ENCODE measurements at regions not wholly inside any gene's neighbourhood (a gene's known extent, or its start where the extent isn't known, plus 50 kb on each side); places are given as distances from the start of the nearest gene placed in this dataset.
"Not testable (repeated sequence)": the region's sequence is repeated elsewhere in the genome, so short reads cannot be mapped to it uniquely, and the experiment has no call there.

DNA sequence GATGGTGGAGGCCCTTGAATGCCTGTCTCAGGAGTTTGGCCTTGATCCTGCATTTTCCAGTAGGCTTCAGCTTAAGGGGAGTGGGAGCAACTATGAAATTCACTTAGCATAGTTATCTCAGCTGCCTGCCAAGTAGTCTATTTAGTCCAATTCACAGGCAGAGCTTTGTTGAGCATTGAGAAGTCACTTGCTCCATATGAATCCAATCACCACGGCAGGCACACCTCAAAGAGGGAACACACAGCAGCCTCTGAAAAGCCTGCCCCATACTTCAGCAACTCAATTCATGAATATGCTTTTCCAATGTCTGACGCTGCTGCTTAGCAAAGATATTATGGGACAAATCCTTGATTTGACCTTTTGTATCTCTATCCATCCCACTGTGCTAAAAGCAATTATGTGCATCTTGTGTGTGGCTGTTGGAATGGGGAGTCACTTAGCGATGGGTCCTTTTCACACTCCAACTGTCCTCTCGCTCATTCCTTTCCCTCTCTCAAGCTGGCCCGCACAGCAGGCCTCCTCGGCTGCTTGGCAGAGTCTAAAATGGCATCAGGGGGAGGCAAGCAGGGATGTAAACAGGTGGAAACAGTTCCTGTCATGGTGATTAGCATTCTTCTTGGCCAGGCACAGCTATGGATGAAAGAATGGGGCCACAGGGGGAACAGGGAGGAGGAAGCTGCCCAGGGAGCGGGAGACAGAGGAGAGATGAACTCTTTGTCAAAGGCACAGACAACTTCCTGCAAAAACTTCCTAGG is 56.0 kb upstream of the LRPPRC start:
- DNase-seq, result no peak

DNA sequence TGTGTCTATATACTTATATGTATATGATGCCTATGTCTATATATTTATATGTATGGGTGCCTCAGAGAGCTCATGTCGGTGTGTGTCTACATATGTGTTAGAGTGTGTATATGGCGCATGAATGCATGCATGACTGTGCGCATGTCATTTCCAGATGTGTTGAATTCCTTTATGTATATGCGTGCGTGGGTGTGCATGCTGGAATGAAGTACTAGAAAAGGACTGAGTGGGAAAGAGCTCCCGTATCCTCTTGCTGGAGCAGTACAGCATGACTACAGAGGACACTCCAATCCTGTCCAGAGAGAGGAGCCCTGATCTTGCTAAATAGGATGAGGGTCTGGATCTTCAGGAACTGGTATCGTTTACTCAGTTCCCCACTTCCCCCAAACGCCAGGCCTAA is 56.8 kb upstream of the LRPPRC start:
- no peak for DNase-seq

GRCh38 chr2:44053052-44053451 is 57.3 kb upstream of the LRPPRC start:
- DNase-seq, result no peak

DNA sequence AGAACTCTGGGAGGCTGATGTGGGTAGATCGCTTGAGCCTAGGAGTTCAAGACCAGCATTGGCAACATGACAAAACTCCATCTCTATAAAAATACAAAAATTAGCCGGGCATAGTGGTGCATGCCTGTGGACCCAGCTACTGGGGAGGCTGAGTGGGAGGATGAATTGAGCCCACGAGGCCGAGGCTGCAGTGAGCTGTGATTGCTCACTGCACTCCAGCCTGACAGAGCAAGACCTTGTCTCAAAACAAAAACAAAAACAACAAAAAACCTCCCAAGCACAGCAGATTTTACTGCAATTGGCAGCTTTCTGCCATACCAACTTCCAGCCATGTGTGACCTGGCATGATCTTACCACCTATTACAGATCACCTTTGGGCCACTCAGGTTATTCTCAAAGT is 57.7 kb upstream of the LRPPRC start:
- no peak for DNase-seq

DNA sequence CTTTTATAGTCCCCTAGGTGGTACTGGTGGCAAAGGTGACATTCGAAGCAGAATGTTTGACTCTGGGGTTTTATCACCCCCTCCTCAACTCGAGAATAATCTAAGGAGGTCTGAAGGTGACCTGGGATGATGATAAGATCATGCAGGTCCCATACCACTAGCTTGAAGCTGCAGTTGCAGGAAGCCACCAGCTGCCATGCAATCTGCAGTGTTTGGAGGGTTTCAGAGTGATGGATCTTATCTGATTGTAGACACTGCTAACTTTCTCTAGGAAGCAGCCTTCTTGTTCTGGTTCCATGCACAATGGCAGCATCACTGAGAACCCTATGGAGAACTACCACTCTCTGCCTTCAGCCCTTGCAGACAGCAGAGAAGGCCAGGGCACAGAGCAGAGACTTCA is 59.4 kb upstream of the LRPPRC start:
- no peak for DNase-seq

DNA sequence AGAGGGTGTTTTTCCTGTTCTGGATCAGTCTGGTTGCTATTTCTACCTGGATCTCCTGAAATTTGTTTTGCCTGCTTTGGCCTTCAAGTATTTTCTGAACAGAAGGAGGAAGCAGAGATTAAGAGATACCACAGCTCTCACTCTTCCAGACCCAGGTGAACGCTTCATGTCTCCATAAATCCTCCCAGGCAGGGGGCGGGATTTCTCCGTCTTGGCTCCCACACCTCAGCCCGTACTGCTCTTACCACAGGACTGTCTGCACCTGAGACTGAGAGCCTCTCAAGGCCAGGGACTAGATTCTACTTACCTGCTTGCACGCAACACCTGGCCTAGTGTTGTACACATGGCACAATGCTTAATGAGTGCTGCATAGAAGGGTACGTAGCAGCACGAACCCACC is 59.9 kb upstream of the LRPPRC start:
- no peak for DNase-seq

- no peak for DNase-seq
Observed at GRCh38 chr2:44056947-44057346, 61.2 kb upstream of the LRPPRC start.

GRCh38 chr2:44060286-44060685 is 64.5 kb upstream of the LRPPRC start:
- DNase-seq, result not testable (repeated sequence)

DNA sequence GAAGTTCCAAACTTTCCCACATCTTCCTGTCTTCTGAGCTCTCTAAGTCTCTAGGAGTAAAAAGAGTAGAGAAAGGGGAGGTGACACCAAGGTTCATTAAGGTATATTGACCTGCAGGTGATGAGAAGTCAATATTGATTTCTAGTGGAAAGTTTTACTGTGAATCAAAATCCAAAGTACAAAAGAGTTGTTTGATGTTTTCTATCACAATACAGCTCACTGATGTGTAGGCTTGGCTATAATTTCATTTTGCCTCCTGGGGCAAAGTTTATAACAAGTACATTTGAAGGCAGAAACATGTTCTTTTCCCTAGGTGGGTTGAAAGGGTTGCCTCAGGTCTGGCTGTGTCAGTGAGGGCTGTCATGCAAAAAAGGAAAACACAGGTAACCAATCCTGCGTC is 65.2 kb upstream of the LRPPRC start:
- DNase-seq, result no peak

DNA sequence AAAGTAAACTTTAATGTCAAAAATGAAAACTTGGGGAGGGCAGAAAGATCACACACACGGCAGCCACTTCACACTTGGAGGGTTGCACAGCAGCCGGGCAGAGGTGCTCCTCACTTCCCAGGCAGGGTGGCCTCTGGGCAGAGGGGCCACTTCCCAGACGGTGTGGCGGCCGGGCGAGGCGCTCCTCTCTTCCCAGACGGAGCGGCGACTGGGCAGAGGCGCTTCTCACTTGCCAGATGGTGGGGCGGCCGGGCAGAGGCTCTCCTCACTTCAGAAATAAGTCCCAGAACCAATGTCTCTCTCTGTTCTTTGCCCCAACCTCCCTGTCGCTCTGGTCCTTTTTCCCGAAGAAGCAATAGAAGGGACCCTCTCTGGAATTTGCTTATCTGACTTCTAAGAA is 65.7 kb upstream of the LRPPRC start:
- no peak for DNase-seq

DNA sequence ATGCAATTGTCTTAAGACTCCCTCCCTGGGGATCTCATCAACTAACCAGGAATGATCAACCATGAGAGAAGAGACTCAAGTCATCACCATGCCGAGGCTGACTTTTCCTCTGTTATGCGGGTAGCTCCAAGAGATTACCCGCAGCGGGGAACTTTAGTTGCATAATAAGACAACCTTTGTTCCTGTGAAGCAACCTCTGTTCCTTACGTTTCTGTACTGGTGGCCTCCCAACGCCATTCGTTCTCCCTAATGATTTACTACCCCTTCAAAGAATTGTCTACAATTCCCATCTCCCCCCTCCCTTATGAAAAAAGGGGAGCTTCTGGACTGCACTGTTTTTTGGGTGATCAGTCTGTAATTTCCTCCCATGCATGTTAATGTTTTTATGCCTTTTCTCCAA is 66.1 kb upstream of the LRPPRC start:
- no peak for DNase-seq

- no peak for DNase-seq
Observed at GRCh38 chr2:44063033-44063432, 67.2 kb upstream of the LRPPRC start.

GRCh38 chr2:44064281-44064680 is 68.5 kb upstream of the LRPPRC start:
- not testable (repeated sequence) for DNase-seq

DNA sequence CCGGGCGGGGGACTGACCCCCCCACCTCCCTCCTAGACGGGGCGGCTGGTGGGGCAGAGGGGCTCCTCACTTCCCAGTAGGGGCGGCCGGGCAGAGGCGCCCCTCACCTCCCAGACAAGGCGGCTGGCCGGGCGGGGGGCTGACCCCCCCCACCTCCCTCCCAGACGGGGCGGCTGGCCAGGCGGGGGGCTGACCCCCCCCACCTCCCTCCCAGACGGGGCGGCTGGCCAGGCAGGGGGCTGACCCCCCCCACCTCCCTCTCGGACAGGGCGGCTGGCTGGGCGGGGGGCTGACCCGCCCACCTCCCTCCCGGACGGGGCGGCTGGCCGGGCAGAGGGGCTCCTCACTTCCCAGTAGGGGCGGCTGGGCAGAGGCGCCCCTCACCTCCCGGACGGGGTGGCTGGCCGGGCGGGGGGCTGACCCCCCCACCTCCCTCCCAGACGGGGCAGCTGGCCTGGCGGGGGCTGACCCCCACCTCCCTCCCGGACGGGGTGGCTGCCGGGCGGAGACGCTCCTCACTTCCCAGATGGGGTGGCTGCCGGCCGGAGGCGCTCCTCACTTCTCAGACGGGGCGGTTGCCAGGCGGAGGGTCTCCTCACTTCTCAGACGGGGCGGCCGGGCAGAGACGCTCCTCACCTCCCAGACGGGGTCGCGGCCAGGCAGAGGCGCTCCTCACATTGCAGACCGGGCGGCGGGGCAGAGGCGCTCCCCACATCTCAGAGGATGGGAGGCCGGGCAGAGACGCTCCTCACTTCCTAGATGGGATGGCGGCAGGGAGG is 71.4 kb upstream of the LRPPRC start:
- not testable (repeated sequence) for DNase-seq

DNA sequence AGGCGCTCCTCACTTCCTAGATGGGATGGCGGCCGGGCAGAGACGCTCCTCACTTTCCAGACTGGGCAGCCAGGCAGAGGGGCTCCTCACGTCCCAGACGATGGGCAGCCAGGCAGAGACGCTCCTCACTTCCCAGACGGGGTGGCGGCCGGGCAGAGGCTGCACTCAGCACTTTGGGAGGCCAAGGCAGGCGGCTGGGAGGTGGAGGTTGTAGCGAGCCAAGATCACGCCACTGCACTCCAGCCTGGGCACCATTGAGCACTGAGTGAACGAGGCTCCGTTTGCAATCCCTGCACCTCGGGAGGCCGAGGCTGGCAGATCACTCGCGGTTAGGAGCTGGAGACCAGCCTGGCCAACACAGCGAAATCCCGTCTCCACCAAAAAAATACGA is 72.0 kb upstream of the LRPPRC start:
- not testable (repeated sequence) for DNase-seq

DNA sequence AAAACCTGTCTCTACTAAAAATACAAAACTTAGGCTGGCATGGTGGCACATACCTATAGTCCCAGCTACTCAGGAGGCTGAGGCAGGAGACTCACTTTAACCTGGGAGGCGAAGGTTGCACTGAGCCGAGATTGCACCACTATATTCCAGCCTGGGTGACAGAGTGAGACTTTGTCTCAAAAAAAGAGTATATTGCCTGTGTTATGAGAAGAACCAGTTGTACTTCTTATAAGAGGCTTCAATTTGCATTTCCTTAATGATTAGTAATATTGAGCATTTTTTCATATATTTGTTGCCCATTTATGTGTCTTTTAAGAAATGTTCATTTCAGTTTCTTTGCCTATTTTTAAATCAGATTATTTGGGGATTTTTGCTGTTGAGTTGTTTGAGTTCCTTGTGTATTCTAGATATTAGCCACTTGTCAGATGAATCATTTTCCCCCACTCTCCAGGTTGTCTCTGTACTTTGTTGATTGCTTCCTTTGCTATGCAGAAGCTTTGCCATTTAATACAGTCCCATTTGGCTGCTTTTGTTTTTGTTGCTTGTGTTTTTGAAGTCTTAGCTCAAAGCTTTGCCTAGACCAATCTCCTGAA is 75.8 kb upstream of the LRPPRC start:
- DNase-seq, result no peak

- DNase-seq, result not testable (repeated sequence)
Observed at GRCh38 chr2:44073667-44074066, 77.9 kb upstream of the LRPPRC start.

GRCh38 chr2:44074795-44075194 is 79.0 kb upstream of the LRPPRC start:
- not testable (repeated sequence) for DNase-seq

GRCh38 chr2:44075541-44075940 is 79.8 kb upstream of the LRPPRC start:
- no peak for DNase-seq

GRCh38 chr2:44077942-44078511 is 82.2 kb upstream of the LRPPRC start:
- DNase-seq, result no peak

GRCh38 chr2:44079686-44080085 is 83.9 kb upstream of the LRPPRC start:
- DNase-seq, result no peak

- DNase-seq, result no peak
Observed at GRCh38 chr2:44083054-44083453, 85.6 kb upstream of the PPM1B start.

DNA sequence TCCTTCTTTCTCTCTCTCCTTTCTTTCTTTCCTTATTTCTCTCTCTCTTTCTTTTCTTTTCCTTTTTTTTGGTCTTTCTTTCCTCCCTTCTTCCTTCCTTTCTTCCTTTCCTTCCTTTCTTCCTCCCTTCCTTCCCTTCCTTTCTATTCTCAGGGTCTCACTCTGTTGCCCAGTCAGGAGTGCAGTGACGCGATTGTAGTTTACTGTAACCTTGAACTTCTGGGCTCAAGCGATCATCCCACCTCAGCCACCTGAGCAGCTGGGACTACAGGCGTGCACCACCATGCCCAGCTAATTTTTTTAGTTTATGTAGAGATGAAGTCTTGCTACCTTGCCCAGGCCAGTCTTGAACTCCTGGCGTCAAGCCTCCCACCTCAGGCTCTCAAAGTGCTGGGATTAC is 83.8 kb upstream of the PPM1B start:
- DNase-seq, result no peak

DNA sequence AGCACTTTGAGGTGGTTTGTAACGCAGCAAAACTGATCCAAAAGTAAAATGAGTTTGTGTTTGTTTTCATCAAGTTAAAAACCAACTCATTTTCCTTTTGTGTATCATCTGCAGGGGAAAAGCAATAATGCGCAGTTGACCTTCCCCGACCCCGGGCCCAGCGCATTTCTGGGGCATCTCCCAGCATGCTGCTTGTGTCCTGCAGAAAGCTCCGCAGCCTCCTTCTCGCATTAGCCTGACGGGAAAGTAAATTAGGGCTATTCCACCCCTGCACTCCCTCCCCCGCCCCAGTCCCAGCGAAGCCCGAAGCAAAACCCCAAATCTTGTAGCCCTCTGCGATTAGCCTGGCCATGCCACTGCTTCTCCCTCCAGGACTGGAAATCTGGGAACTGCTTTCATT is 82.0 kb upstream of the PPM1B start:
- no peak for DNase-seq
